Panc1 (cell line): ENCODE measurements at regions not wholly inside any gene's neighbourhood (a gene's known extent, or its start where the extent isn't known, plus 50 kb on each side); places are given as distances from the start of the nearest gene placed in this dataset.

Experiments
- ATAC-seq: fragments of 200-7000 bp; cut with Tn5 transposase; 2 replicates; pipeline ENCODE4 v1.9.1; 2020; ENCODE audit warnings: mild to moderate bottlenecking, moderate library complexity
- BruUV-seq: library from RNA; stranded (reverse); fragments of 400-500 nt; replicated peaks from 2 replicates; lab custom pipeline; 2021; lab: Mats Ljungman, UMichigan
- CTCF ChIA-PET: fragments of 300-600 bp; sonication (Branson Sonifier 250); formaldehyde crosslinking; loops from one replicate; lab custom pipeline; 2022; ENCODE audit warnings: antibody characterized with exemption; lab: Charles Lee
- POLR2A ChIA-PET: fragments of 300-600 bp; sonication (Branson Sonifier 250); formaldehyde crosslinking; loops from one replicate; lab custom pipeline; 2022; ENCODE audit warnings: antibody characterized with exemption; lab: Charles Lee
- DNase-seq: peaks from one replicate; pipeline ENCODE4 v3.0.0-alpha.2; 2010; ENCODE audit warnings: low read depth, low spot score
- H3K27ac ChIP-seq: 2 replicates; pipeline ENCODE4 v1.5.1; 2011; ENCODE audit warnings: mild to moderate bottlenecking, low read length, inconsistent platforms
- H3K27me3 ChIP-seq: fragments of 200-500 bp; sonication (Bioruptor generic); 2 replicates; pipeline ENCODE4 v1.6.0; 2014; ENCODE audit warnings: low read length, inconsistent platforms; ENCODE audit not compliant: control insufficient read depth, insufficient read depth
- H3K36me3 ChIP-seq: fragments of 200-500 bp; sonication (Bioruptor generic); 2 replicates; pipeline ENCODE4 v1.5.1; 2014; ENCODE audit warnings: inconsistent platforms, mild to moderate bottlenecking, low read length, moderate library complexity; ENCODE audit not compliant: control insufficient read depth, insufficient read depth
- H3K4me1 ChIP-seq: 2 replicates; pipeline ENCODE4 v1.5.1; 2011; ENCODE audit warnings: inconsistent platforms, mild to moderate bottlenecking, low read length, moderate library complexity; ENCODE audit not compliant: control insufficient read depth, insufficient read depth
- H3K4me3 ChIP-seq, 2 experiments: 2 replicates each; pipeline ENCODE4 v1.5.1; 2011 to 2012; ENCODE audit warnings: low read depth in 2 of 2, low read length in 2 of 2, mild to moderate bottlenecking in 2 of 2, inconsistent platforms in 1 of 2, moderate library complexity in 1 of 2
- H3K9me3 ChIP-seq: fragments of 200-500 bp; sonication (Bioruptor generic); 2 replicates; pipeline ENCODE4 v1.5.1; 2014; ENCODE audit warnings: low read depth, mild to moderate bottlenecking, inconsistent platforms, low read length, moderate library complexity; ENCODE audit not compliant: control insufficient read depth, insufficient read depth
- CTCF ChIP-seq: fragments of 450-650 bp; IDR thresholded peaks from 2 replicates; pipeline ENCODE4 v1.5.1; 2017; ENCODE audit warnings: mild to moderate bottlenecking
- POLR2AphosphoS5 ChIP-seq: IDR thresholded peaks from 2 replicates; pipeline ENCODE4 v1.6.1; 2012; ENCODE audit warnings: mild to moderate bottlenecking, low read depth, low read length, moderate library complexity
- REST ChIP-seq, 2 experiments: IDR thresholded peaks; 2 replicates each; pipeline ENCODE4 v1.6.1; 2011 to 2012; ENCODE audit warnings: low read depth in 2 of 2, control low read depth in 1 of 2, low read length in 1 of 2, mild to moderate bottlenecking in 1 of 2, moderate library complexity in 1 of 2; ENCODE audit not compliant: insufficient read depth in 1 of 2
- SIN3A ChIP-seq: IDR thresholded peaks from 2 replicates; pipeline ENCODE4 v1.6.1; 2012; ENCODE audit warnings: low read depth, mild to moderate bottlenecking, low read length, moderate library complexity, borderline replicate concordance; ENCODE audit not compliant: insufficient read depth
- TCF7L2 ChIP-seq: IDR thresholded peaks from 2 replicates; pipeline ENCODE4 v1.6.1; 2011; ENCODE audit warnings: mild to moderate bottlenecking, low read depth, low read length, inconsistent platforms
- in situ Hi-C: cut with HindIII; loops from 2 replicates; pipeline ENCODE4 v1.10.0; 2016; ENCODE audit warnings: low sequenced_read_pairs, low pct_unique_long_range_greater_than_20kb
- intact Hi-C: fragments of 100-400 bp; cut with micrococcal nuclease; formaldehyde crosslinking; loops from one replicate; pipeline ENCODE4 v1.10.0; 2022; ENCODE audit not compliant: unreplicated experiment

GRCh38 chr9:108211411-108211955, 644.3 kb downstream of the ACTL7B start:
- in situ Hi-C loops (no loop called here), intact Hi-C loops (no loop called here)
- Histone ChIP-seq H3K27me3 (no peaks in the 10 kb centered on the region), H3K27ac (no peak overlapping the region), H3K4me3 (no peak overlapping the region), H3K36me3 (no peaks in the 10 kb centered on the region), H3K4me1 (no peaks in the 10 kb centered on the region), H3K9me3 (no peaks in the 10 kb centered on the region)
- TF ChIP-seq SIN3A (no peak), POLR2AphosphoS5 (no peak), CTCF (no peak), TCF7L2 (no peak), REST (IDR thresholded peaks at IDR 0.05; ENCODE audit: insufficient read depth in 1 of 2, low read depth in 2 of 2, low read length in 1 of 2) (no peak)
- BruUV-seq, result no TSS peak
- POLR2A ChIA-PET, result no interaction called here
- CTCF ChIA-PET, result no interaction called here
- ATAC-seq (no peak), DNase-seq (no peak)

DNA sequence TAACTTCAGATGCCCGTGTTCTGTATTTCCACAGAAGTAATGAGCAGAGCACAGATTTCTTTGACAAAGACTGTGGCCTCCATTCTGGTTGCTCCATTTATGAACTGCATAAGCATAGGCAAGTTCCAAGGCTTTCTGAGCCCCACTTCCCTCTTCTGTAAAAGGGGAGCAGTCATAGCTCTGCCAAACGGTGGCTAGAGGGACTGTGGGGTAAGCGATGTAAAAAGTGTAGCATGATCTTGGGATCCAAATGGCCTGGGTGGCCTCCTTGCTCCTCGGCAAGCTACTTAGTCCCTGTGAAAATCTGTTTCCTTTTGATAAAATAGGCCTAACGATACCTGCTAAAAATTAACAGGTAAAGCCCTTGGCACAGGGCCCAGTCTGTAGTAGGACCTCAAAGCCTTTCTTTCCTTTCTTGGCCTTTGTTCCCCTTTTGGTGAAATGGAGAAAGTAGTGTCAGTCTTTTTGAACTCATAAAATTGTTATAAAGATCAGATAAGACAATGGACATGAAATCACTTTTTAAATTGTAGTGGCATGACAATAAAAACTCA, 646.6 kb downstream of the ACTL7B start:
- no peaks in the 10 kb centered on the region for H3K4me1 ChIP-seq
- no peak overlapping the region for H3K27ac ChIP-seq
- in situ Hi-C loops (no loop called here), intact Hi-C loops (no loop called here)
- H3K36me3 ChIP-seq, result no peaks in the 10 kb centered on the region
- no peaks in the 10 kb centered on the region for H3K27me3 ChIP-seq
- no TSS peak for BruUV-seq
- TF ChIP-seq CTCF (no peak), SIN3A (no peak), POLR2AphosphoS5 (no peak), TCF7L2 (no peak), REST (IDR thresholded peaks at IDR 0.05; ENCODE audit: insufficient read depth in 1 of 2, low read depth in 2 of 2, low read length in 1 of 2) (no peak)
- ChIA-PET CTCF (no interaction called here), POLR2A (interaction anchor here (0.6 kb wide), 1 partner anchor 677 kb away, joined by 8 read pairs; no protein-coding TSS in a partner anchor)
- H3K9me3 ChIP-seq, result no peaks in the 10 kb centered on the region
- no peak overlapping the region for H3K4me3 ChIP-seq
- DNase-seq (no peak), ATAC-seq (no peak)
